ENCODE measurements at regions not wholly inside any gene's neighbourhood (a gene's known extent, or its start where the extent isn't known, plus 50 kb on each side); places are given as distances from the start of the nearest gene placed in this dataset.
"Not testable (repeated sequence)": the region's sequence is repeated elsewhere in the genome, so short reads cannot be mapped to it uniquely, and the experiment has no call there.

DNA sequence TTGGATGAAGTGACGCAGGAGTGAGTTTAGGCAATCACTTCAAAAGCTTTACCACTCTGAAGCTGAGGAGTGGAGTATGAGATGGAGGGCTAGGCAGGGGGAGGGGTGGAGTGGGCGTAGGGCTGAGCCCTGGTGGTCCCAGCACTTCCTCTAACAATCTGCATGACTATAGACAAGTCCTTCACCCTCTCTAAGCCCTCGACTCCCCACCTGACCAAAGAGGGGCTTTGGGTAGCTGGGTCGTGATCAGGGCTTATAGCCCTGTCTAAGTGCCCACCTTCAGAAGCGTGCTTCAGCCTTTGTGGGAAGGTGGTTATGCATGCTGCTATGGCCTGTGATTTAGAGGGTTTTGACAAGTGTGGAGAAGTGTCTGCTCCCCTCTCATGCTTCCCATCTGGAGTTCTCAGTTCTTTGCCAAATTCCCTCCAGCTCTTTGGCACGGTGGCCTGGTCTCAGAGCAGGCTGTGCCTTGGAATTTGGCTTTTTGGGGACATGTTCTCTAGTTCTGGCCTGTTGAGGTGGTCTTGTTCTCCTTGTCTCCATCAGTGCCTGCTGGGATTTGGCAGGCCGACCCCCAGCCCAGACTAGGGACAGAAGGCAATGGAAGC, 53.0 kb downstream of the ACTBL2 start:
- POLR2A ChIA-PET = no interaction called here
- Histone ChIP-seq H3K27me3 (ENCODE audit: control insufficient read depth in 2 of 2, insufficient read depth in 2 of 2, low read length in 2 of 2) (no peaks in the 10 kb centered on the region), H3K36me3 (ENCODE audit: control insufficient read depth in 2 of 3, insufficient read depth in 3 of 3, low read length in 3 of 3) (no peaks in the 10 kb centered on the region), H3K4me3 (ENCODE audit: low read length) (no peak overlapping the region), H3K27ac (ENCODE audit: low read depth, low read length) (no peak overlapping the region), H3K4me1 (ENCODE audit: control insufficient read depth in 2 of 2, insufficient read depth in 2 of 2, low read length in 2 of 2) (no peaks in the 10 kb centered on the region), H3K9me3 (ENCODE audit: control insufficient read depth in 2 of 3, low read length in 3 of 3) (no peaks in the 10 kb centered on the region)
- H3K4me3 Mint-ChIP-seq = no peak overlapping the region
- CTCF ChIA-PET = no interaction called here
- no peak for ATAC-seq
- intact Hi-C loops (cut with micrococcal nuclease) = no loop called here
- H3K27ac Mint-ChIP-seq = no peak overlapping the region
- H3K36me3 Mint-ChIP-seq = no peaks in the 10 kb centered on the region
- no peak for DNase-seq
- no peaks in the 10 kb centered on the region for H3K4me1 Mint-ChIP-seq
- peaks cover 0 to 3% (median 0%) of the 10 kb centered on the region in 5 donors for H3K27me3 Mint-ChIP-seq
- H3K9me3 Mint-ChIP-seq = no peaks in the 10 kb centered on the region

- intact Hi-C loops (cut with micrococcal nuclease); DNase-seq; CTCF ChIA-PET: not testable (repeated sequence)
Observed at GRCh38 chr5:57429021-57429420, 53.6 kb downstream of the ACTBL2 start.

GRCh38 chr5:57422993-57423392, 59.6 kb downstream of the ACTBL2 start:
- no peaks in the 10 kb centered on the region for H3K36me3 ChIP-seq (ENCODE audit: control insufficient read depth in 2 of 3, insufficient read depth in 3 of 3, low read length in 3 of 3)
- Mint-ChIP-seq H3K36me3 (no peaks in the 10 kb centered on the region), H3K4me3 (no peak overlapping the region), H3K4me1 (no peaks in the 10 kb centered on the region), H3K27me3 (peaks cover 0 to 9% (median 0%) of the 10 kb centered on the region in 5 donors), H3K9me3 (peaks cover 0 to 4% (median 0%) of the 10 kb centered on the region in 11 donors), H3K27ac (no peak overlapping the region)
- H3K27me3 ChIP-seq (ENCODE audit: control insufficient read depth in 2 of 2, insufficient read depth in 2 of 2, low read length in 2 of 2) = no peaks in the 10 kb centered on the region
- DNase-seq (no peak), ATAC-seq (no peak)
- CTCF ChIA-PET = interaction anchor here (0.6 kb wide), 1 partner anchor 36 kb away, joined by 3 read pairs; no protein-coding TSS in a partner anchor
- H3K4me3 ChIP-seq (ENCODE audit: low read length) = no peak overlapping the region
- H3K4me1 ChIP-seq (ENCODE audit: control insufficient read depth in 2 of 2, insufficient read depth in 2 of 2, low read length in 2 of 2) = no peaks in the 10 kb centered on the region
- POLR2A ChIA-PET = no interaction called here
- H3K27ac ChIP-seq (ENCODE audit: low read depth, low read length) = no peak overlapping the region
- no peaks in the 10 kb centered on the region for H3K9me3 ChIP-seq (ENCODE audit: control insufficient read depth in 2 of 3, low read length in 3 of 3)
- intact Hi-C loops (cut with micrococcal nuclease) = no loop called here

More at GRCh38 chr5:57429021-57429420, 53.6 kb downstream of the ACTBL2 start:
- H3K27me3 ChIP-seq (ENCODE audit: control insufficient read depth in 2 of 2, insufficient read depth in 2 of 2, low read length in 2 of 2); H3K4me1 ChIP-seq (ENCODE audit: control insufficient read depth in 2 of 2, insufficient read depth in 2 of 2, low read length in 2 of 2); H3K4me1 Mint-ChIP-seq; H3K9me3 Mint-ChIP-seq; H3K9me3 ChIP-seq (ENCODE audit: control insufficient read depth in 2 of 3, low read length in 3 of 3); H3K27ac Mint-ChIP-seq; H3K27ac ChIP-seq (ENCODE audit: low read depth, low read length); POLR2A ChIA-PET; H3K27me3 Mint-ChIP-seq; H3K4me3 Mint-ChIP-seq; H3K4me3 ChIP-seq (ENCODE audit: low read length); ATAC-seq; H3K36me3 ChIP-seq (ENCODE audit: control insufficient read depth in 2 of 3, insufficient read depth in 3 of 3, low read length in 3 of 3); H3K36me3 Mint-ChIP-seq: not testable (repeated sequence)

- no peaks in the 10 kb centered on the region for H3K27me3 ChIP-seq (ENCODE audit: control insufficient read depth in 2 of 2, insufficient read depth in 2 of 2, low read length in 2 of 2)
- no peak for ATAC-seq
- no peak overlapping the region for H3K4me3 ChIP-seq (ENCODE audit: low read length)
- no peaks in the 10 kb centered on the region for H3K36me3 Mint-ChIP-seq
- CTCF ChIA-PET = no interaction called here
- H3K9me3 Mint-ChIP-seq = peaks cover 0 to 4% (median 0%) of the 10 kb centered on the region in 11 donors
- no peak overlapping the region for H3K27ac ChIP-seq (ENCODE audit: low read depth, low read length)
- H3K27me3 Mint-ChIP-seq = peaks cover 0 to 9% (median 0%) of the 10 kb centered on the region in 5 donors
- no peak overlapping the region for H3K27ac Mint-ChIP-seq
- DNase-seq = no peak
- H3K9me3 ChIP-seq (ENCODE audit: control insufficient read depth in 2 of 3, low read length in 3 of 3) = no peaks in the 10 kb centered on the region
- H3K4me1 ChIP-seq (ENCODE audit: control insufficient read depth in 2 of 2, insufficient read depth in 2 of 2, low read length in 2 of 2) = no peaks in the 10 kb centered on the region
- POLR2A ChIA-PET = interaction anchor here (0.8 kb wide), 1 partner anchor 21 kb away, joined by 3 read pairs; no protein-coding TSS in a partner anchor
- H3K36me3 ChIP-seq (ENCODE audit: control insufficient read depth in 2 of 3, insufficient read depth in 3 of 3, low read length in 3 of 3) = no peaks in the 10 kb centered on the region
- H3K4me3 Mint-ChIP-seq = no peak overlapping the region
- intact Hi-C loops (cut with micrococcal nuclease) = no loop called here
- no peaks in the 10 kb centered on the region for H3K4me1 Mint-ChIP-seq
Observed at GRCh38 chr5:57422341-57422740, 60.3 kb downstream of the ACTBL2 start.

GRCh38 chr5:57420801-57421200, 61.8 kb downstream of the ACTBL2 start:
- intact Hi-C loops (cut with micrococcal nuclease) = no loop called here
- Mint-ChIP-seq H3K4me3 (no peak overlapping the region), H3K27me3 (peaks cover 0 to 9% (median 4%) of the 10 kb centered on the region in 5 donors), H3K9me3 (peaks cover 0 to 4% (median 0%) of the 10 kb centered on the region in 11 donors), H3K4me1 (no peaks in the 10 kb centered on the region), H3K36me3 (no peaks in the 10 kb centered on the region), H3K27ac (no peak overlapping the region)
- DNase-seq (no peak), ATAC-seq (no peak)
- Histone ChIP-seq H3K4me3 (ENCODE audit: low read length) (no peak overlapping the region), H3K27me3 (ENCODE audit: control insufficient read depth in 2 of 2, insufficient read depth in 2 of 2, low read length in 2 of 2) (no peaks in the 10 kb centered on the region), H3K27ac (ENCODE audit: low read depth, low read length) (no peak overlapping the region), H3K36me3 (ENCODE audit: control insufficient read depth in 2 of 3, insufficient read depth in 3 of 3, low read length in 3 of 3) (no peaks in the 10 kb centered on the region), H3K4me1 (ENCODE audit: control insufficient read depth in 2 of 2, insufficient read depth in 2 of 2, low read length in 2 of 2) (no peaks in the 10 kb centered on the region), H3K9me3 (ENCODE audit: control insufficient read depth in 2 of 3, low read length in 3 of 3) (no peaks in the 10 kb centered on the region)
- CTCF ChIA-PET = no interaction called here
- POLR2A ChIA-PET = no interaction called here

DNA sequence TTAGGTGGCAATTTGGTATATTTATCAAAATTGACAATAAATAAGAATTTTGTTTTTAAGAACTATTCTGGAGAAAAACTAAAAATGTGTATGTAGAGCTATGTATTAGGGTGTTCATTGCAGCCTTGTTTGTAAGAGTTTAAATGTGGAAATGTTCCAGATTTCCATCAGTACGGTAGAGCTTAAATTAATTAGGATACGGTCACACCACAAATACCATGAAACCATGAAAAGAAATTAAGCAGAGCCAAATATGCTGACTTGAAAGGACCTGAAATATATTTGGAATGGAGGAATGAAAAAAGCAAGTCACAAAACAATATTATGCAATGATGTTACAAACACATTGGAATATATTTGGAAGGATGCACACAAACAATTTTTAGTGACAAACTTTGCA, 64.6 kb downstream of the ACTBL2 start:
- intact Hi-C loops (cut with micrococcal nuclease) = no loop called here

DNA sequence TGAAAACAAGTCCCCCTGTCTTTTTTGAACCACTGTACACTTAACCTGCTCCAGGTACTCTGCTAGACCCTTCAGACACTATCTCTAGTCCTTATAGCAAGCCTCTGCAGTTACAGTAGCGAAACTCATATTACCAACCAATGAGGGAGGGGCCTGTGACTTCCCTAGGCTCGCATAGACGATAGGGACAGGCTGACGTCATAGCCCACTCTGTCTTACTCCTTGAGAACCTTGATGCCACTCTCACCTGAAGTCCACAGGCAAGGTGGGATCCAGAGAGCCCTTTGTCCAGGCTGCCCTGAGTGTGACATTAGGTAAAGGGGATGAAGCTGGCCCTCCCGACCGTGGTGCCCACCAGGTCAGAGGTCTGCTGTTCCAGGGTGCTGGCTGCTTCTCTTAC, 65.3 kb downstream of the ACTBL2 start:
- H3K9me3 ChIP-seq (ENCODE audit: control insufficient read depth in 2 of 3, low read length in 3 of 3) = no peaks in the 10 kb centered on the region
- H3K4me3 ChIP-seq (ENCODE audit: low read length) = no peak overlapping the region
- ATAC-seq (no peak), DNase-seq (no peak)
- no peak overlapping the region for H3K4me3 Mint-ChIP-seq
- H3K36me3 Mint-ChIP-seq = no peaks in the 10 kb centered on the region
- intact Hi-C loops (cut with micrococcal nuclease) = no loop called here
- no peaks in the 10 kb centered on the region for H3K4me1 ChIP-seq (ENCODE audit: control insufficient read depth in 2 of 2, insufficient read depth in 2 of 2, low read length in 2 of 2)
- no peak overlapping the region for H3K27ac Mint-ChIP-seq
- no peaks in the 10 kb centered on the region for H3K4me1 Mint-ChIP-seq
- peaks cover 0 to 7% (median 5%) of the 10 kb centered on the region in 5 donors for H3K27me3 Mint-ChIP-seq
- no peak overlapping the region for H3K27ac ChIP-seq (ENCODE audit: low read depth, low read length)
- no peaks in the 10 kb centered on the region for H3K27me3 ChIP-seq (ENCODE audit: control insufficient read depth in 2 of 2, insufficient read depth in 2 of 2, low read length in 2 of 2)
- peaks cover 0 to 4% (median 0%) of the 10 kb centered on the region in 11 donors for H3K9me3 Mint-ChIP-seq
- ChIA-PET CTCF (no interaction called here), POLR2A (no interaction called here)
- no peaks in the 10 kb centered on the region for H3K36me3 ChIP-seq (ENCODE audit: control insufficient read depth in 2 of 3, insufficient read depth in 3 of 3, low read length in 3 of 3)

More for the DNA sequence above, 64.6 kb downstream of the ACTBL2 start:
- ATAC-seq (no peak), DNase-seq (no peak)
- no peaks in the 10 kb centered on the region for H3K27me3 ChIP-seq (ENCODE audit: control insufficient read depth in 2 of 2, insufficient read depth in 2 of 2, low read length in 2 of 2)
- no peaks in the 10 kb centered on the region for H3K4me1 ChIP-seq (ENCODE audit: control insufficient read depth in 2 of 2, insufficient read depth in 2 of 2, low read length in 2 of 2)
- peaks cover 0 to 4% (median 0%) of the 10 kb centered on the region in 11 donors for H3K9me3 Mint-ChIP-seq
- H3K36me3 ChIP-seq (ENCODE audit: control insufficient read depth in 2 of 3, insufficient read depth in 3 of 3, low read length in 3 of 3) = no peaks in the 10 kb centered on the region
- H3K27ac ChIP-seq (ENCODE audit: low read depth, low read length) = no peak overlapping the region
- POLR2A ChIA-PET = no interaction called here
- H3K4me3 ChIP-seq (ENCODE audit: low read length) = no peak overlapping the region
- no peaks in the 10 kb centered on the region for H3K36me3 Mint-ChIP-seq
- H3K27ac Mint-ChIP-seq = no peak overlapping the region
- CTCF ChIA-PET = no interaction called here
- H3K4me3 Mint-ChIP-seq = no peak overlapping the region
- H3K4me1 Mint-ChIP-seq = no peaks in the 10 kb centered on the region
- H3K9me3 ChIP-seq (ENCODE audit: control insufficient read depth in 2 of 3, low read length in 3 of 3) = no peaks in the 10 kb centered on the region
- H3K27me3 Mint-ChIP-seq = peaks cover 0 to 7% (median 5%) of the 10 kb centered on the region in 5 donors

All from naive thymus-derived CD4-positive, alpha-beta T cell (primary cell).